Rectal smooth muscle tissue (tissue), 1 donor: ENCODE measurements at regions not wholly inside any gene's neighbourhood (a gene's known extent, or its start where the extent isn't known, plus 50 kb on each side); places are given as distances from the start of the nearest gene placed in this dataset.

ENCODE experiments used
- H3K27ac ChIP-seq: one replicate; pipeline ENCODE4 v1.7.0; 2013; ENCODE audit warnings: low read depth, low read length, inconsistent platforms
- H3K27me3 ChIP-seq: one replicate; pipeline ENCODE4 v1.7.0; 2013; ENCODE audit warnings: low read length; ENCODE audit not compliant: control insufficient read depth, insufficient read depth
- H3K36me3 ChIP-seq: one replicate; pipeline ENCODE4 v1.7.0; 2013; ENCODE audit warnings: low read length; ENCODE audit not compliant: control insufficient read depth, insufficient read depth
- H3K4me1 ChIP-seq: one replicate; pipeline ENCODE4 v1.7.0; 2013; ENCODE audit warnings: low read length; ENCODE audit not compliant: control insufficient read depth, insufficient read depth
- H3K4me3 ChIP-seq: one replicate; pipeline ENCODE4 v1.7.0; 2013; ENCODE audit warnings: low read length
- H3K9ac ChIP-seq: one replicate; pipeline ENCODE4 v1.7.0; 2013; ENCODE audit warnings: low read length

DNA sequence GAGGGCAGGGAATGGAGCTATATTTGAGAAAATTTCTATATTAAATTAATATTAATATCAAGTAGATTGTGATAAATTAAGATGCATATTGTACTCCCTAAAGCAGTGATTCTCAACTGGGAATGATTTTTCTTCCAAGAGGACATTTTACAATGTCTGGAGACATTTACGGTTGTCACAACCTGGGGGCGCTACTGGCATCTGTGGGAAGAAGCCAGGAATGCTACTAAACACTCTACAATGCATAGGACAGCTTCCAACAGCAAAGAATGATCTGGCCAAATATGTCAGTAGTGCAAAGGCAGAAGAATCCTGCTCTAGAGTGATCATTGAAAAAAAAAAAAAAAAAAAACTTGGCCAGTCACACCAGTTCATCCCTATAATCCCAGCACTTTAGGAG lies 100.0 kb downstream of the LSM5 start:
- H3K4me1 ChIP-seq = no peaks in the 10 kb centered on the region
- no peaks in the 10 kb centered on the region for H3K27me3 ChIP-seq
- no peak overlapping the region for H3K27ac ChIP-seq
- H3K4me3 ChIP-seq = no peak overlapping the region
- H3K9ac ChIP-seq = no peak overlapping the region
- H3K36me3 ChIP-seq = no peaks in the 10 kb centered on the region

DNA sequence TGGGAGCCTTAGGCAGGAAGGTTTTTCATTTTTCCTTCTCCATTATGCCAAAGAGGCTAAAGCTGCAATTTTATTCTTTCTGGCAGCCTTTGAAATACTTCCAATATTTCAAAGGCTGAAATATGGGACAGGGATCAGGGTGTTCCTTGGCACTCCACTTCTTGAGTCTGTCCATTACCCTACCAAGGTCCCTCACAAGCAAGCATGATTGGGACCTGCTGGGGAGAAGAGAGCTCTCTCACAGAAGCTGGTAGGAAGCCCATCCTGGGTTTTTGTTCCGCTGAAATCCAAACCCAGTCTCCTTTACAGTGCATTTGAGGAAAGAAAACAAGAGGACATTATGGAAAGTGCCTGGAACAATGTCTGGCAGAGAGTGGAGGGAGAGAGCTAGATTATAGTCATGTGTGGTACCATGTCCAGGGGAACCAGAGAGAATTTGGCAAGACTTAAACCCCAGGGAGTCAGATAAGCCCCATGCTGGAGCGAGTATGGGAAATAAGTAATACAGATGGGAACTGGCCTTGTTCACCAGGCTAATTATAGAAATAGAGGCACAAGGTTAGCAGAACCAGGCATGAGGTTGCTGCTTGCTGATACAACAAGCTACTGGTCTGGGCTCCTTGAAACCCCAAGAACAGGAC lies 104.7 kb downstream of the LSM5 start:
- H3K27me3 ChIP-seq = no peaks in the 10 kb centered on the region
- no peaks in the 10 kb centered on the region for H3K36me3 ChIP-seq
- no peak overlapping the region for H3K9ac ChIP-seq
- no peak overlapping the region for H3K27ac ChIP-seq
- H3K4me3 ChIP-seq = no peak overlapping the region
- H3K4me1 ChIP-seq = no peaks in the 10 kb centered on the region

DNA sequence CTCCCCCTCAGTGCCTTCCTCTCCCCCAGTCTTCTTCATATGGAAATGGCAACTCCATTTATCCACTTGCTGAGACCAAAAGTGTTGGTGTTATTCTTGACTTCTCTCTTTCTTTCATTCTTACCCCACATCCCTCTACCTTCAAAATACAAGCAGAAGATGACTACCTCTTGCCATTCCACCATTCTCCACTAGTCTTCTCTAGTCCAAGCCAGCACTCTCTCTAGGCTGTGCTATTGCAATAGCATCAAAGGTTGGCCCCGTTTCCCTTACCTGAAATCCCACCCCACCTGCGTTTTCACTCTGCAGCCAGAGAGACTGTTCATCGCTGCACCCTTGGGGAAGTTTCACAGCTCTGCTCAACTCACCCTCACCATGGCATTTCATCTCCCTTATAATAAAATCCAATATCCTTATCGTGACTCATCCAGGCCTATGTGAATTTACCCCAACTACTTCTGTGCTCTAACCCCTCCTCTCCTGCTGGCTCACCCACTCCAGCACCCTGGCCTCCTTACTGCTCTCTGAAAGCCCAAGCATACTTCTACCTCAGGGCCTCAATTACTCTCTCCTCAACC lies 109.1 kb downstream of the LSM5 start:
- no peak overlapping the region for H3K9ac ChIP-seq
- H3K27ac ChIP-seq = no peak overlapping the region
- no peak overlapping the region for H3K4me3 ChIP-seq
- no peaks in the 10 kb centered on the region for H3K36me3 ChIP-seq
- H3K27me3 ChIP-seq = no peaks in the 10 kb centered on the region
- H3K4me1 ChIP-seq = no peaks in the 10 kb centered on the region

DNA sequence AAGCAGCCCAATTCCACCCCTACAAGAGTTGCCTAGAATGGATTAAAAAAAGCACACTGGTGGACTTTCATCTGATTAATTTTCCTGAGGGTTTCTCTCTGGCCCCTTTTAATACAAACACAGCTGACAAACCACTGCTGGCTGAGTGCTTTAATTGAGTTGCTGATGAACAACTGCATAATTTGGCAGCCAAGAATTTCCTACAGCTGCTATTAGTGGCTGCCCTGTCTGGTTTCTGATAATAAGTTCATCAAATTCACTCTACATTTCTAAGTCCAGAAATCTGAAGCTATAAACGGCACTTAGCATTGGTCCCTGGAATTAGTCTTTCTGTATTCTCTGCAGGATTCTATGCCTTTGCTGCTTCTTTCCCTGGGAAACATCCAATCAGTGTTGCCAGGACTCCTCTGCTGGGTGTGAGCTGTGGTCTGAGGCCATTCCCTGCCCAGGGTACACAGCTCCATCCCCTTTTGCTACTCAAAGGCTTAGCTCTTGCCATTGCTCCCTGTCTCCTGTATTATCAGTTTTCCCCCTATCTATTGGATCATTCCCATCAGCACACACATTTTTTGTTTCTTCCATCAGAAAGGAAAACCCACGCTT lies 110.6 kb downstream of the LSM5 start:
- no peak overlapping the region for H3K4me3 ChIP-seq
- no peak overlapping the region for H3K27ac ChIP-seq
- H3K27me3 ChIP-seq = no peaks in the 10 kb centered on the region
- H3K4me1 ChIP-seq = no peaks in the 10 kb centered on the region
- no peak overlapping the region for H3K9ac ChIP-seq
- H3K36me3 ChIP-seq = no peaks in the 10 kb centered on the region

DNA sequence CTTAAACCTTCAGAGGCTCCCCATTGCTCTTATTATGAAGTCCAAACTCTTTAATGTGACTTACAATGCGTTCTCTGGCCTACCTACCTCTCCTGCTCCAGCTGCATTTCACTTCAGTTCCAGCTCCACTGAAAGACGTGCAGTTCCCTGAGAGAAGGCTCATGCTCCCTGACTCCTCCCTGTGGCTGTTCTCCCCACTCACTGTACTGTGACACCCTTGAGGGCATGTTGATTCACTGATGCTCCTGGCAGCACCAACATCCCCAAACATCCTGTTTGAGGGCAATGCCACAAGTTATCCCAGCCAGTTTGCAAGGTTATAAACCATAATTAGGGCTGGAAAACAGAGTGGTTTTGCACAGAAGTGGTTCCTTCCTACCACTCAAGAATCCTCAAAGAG lies 111.2 kb downstream of the LSM5 start:
- Histone ChIP-seq H3K4me1 (no peaks in the 10 kb centered on the region), H3K27ac (no peak overlapping the region), H3K36me3 (no peaks in the 10 kb centered on the region), H3K4me3 (no peak overlapping the region), H3K9ac (no peak overlapping the region), H3K27me3 (no peaks in the 10 kb centered on the region)

DNA sequence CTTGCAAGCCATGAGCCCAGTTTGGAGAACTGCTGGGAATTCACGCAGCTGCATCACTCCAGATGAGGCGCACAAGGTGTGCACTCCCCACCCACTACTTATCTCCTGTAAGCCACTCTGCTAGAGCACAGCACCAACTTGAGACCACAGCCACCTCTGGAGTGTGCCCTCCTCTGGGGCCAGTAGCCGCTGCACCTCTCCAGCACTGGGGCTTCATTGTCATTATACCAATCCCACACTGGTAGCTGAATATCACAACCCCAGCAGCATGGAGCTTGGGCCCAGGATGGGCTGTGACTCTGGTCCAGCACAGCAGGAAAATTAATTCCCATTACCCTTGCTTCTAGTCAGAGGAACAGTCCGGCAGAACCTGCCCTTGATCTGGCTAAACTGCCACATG lies 125.6 kb downstream of the LSM5 start:
- H3K9ac ChIP-seq = no peak overlapping the region
- no peak overlapping the region for H3K4me3 ChIP-seq
- H3K4me1 ChIP-seq = no peaks in the 10 kb centered on the region
- no peaks in the 10 kb centered on the region for H3K27me3 ChIP-seq
- H3K27ac ChIP-seq = no peak overlapping the region
- H3K36me3 ChIP-seq = no peaks in the 10 kb centered on the region

DNA sequence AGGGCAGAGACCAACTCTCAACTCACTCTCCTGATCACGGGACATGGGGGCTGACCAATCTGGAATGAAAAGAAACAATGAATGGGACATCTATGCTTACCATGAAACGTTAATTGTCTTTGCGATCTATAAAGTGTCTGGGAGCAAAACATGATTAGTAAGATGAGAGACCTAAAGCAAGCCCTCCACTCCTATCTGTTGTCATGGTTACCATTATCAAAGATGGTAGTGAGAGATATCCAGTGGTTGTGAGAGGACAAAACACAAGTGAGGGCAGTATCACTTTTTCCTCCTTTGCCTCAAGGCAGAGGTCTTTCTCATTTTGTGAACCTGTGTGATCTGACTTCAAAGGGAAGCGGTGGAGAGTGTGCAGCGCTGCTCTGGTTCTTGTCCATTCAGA lies 130.1 kb downstream of the LSM5 start:
- Histone ChIP-seq H3K27me3 (no peaks in the 10 kb centered on the region), H3K9ac (no peak overlapping the region), H3K27ac (no peak overlapping the region), H3K36me3 (no peaks in the 10 kb centered on the region), H3K4me1 (no peaks in the 10 kb centered on the region), H3K4me3 (no peak overlapping the region)

DNA sequence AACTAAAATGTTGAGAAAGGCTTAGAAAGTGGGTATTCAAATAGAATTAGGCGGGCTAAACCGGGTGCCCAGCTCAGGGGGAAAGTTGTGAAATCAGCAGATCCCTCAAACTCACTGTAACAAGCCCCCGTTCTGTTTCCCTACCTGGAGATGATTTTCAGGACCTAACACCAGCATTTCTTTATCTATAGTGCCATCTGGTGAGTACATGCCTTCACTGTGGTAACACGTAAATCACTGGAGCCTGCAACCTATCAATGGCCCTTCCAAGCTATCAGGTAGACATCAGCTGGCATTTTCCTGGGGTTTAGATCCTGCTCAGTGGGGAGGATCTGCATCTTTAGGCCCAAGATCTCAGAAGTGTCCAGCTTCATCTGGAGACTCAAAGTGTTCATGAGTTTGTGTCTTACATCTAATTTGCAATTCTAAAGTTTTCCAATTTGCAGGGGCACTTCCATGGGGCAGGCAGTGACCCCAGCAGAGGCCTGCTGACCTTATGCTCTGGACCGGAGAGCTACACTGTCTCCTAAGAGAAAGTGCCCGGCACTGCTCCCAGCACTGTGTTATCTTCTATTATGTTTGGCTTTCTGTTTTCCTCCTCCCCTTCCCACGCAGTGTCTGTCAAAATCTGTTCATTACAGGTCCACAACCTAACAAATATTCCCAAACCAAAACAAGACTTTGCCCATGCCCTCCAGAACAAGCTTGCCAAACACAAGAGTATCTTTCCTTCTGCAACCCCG lies 132.5 kb downstream of the LSM5 start:
- H3K27ac ChIP-seq = no peak overlapping the region
- no peaks in the 10 kb centered on the region for H3K4me1 ChIP-seq
- no peak overlapping the region for H3K4me3 ChIP-seq
- no peaks in the 10 kb centered on the region for H3K36me3 ChIP-seq
- H3K27me3 ChIP-seq = no peaks in the 10 kb centered on the region
- H3K9ac ChIP-seq = no peak overlapping the region

DNA sequence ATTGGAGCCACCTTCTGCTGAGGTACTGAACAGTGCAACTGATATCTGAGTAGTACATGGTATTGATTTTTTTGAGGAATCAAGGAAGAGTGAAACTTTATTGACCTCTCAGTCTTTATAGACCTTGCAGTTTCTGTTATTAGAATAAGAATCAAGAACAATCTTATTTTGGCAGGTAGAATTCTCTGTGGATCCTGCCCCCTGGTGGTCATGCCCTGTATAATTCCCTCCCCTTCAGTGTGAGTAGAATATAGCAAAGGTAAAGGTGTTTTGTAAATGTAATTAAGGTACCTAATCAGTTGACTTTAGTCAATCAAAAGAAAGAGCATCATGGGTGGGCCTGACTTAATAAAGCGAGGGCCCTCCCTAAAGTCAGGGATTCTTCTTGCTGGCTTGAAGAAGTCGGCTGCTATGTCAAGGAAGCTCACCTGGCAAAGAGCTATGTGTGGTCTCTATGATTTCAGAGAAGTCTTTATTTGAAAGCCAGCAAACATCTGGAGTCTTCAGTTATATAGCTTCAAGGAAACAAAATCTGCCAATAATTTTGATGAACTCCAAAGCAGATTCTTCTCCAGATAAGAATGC lies 142.8 kb downstream of the LSM5 start:
- Histone ChIP-seq H3K4me1 (no peaks in the 10 kb centered on the region), H3K27ac (no peak overlapping the region), H3K27me3 (no peaks in the 10 kb centered on the region), H3K36me3 (no peaks in the 10 kb centered on the region), H3K9ac (no peak overlapping the region), H3K4me3 (no peak overlapping the region)

DNA sequence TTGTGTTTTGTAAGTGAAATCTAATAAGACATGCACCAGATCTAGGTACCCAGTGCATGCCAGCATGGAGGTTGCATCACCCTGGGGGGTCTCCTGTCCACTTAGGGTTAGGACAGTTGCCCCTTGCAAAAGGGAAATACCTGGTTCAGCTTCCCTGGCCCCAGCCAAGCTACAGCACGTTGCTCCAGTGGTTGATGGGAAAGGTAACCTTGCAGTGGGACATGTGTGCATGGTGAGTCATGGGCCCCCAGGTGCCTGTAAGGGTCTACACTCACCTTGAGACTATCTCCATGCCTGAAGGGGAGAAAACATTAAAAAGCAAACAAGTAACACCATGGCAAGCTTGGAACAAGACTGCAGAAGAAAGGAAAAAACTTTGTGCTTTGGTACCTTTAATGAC lies 143.9 kb downstream of the LSM5 start:
- Histone ChIP-seq H3K36me3 (no peaks in the 10 kb centered on the region), H3K4me3 (no peak overlapping the region), H3K4me1 (no peaks in the 10 kb centered on the region), H3K27ac (no peak overlapping the region), H3K9ac (no peak overlapping the region), H3K27me3 (no peaks in the 10 kb centered on the region)

DNA sequence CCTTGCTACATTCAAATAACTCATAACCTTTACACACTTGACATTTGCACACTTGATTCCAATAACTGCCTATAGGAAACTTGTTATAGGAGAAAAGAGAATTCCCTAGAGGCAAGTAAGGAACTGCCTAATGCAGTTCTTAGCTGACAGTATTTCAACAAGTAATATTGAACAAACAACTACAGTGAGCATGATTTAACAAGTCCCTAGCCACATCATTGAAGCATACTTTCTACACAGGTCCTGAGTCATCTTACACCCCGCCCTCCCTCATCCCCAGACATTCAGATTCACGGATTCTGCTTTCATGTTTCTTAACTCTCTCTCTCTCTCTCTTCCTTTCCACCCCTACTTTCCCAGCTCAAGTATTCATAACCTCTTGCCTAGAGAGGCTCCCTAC lies 153.5 kb downstream of the LSM5 start:
- no peak overlapping the region for H3K9ac ChIP-seq
- H3K27me3 ChIP-seq = no peaks in the 10 kb centered on the region

DNA sequence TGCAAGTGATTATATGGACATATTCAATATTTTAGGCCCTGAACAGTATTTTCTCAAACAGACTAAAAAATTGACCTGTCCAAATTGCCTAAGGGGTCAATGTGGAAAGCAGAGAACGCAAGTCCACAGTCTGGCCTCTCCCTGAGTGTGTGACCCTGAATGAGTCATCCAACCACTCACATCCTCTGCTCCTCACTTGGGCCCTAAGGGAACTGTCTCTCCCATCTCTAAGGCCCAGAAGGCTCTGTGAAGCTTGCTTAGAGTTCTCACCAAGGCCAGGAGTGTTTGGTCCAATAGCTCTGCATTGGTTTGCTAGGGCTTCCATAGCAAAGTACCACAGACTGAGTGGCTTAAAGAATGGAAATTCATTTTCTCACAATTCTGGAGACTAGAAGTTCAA lies 155.1 kb downstream of the LSM5 start:
- Histone ChIP-seq H3K27me3 (no peaks in the 10 kb centered on the region), H3K36me3 (no peaks in the 10 kb centered on the region), H3K27ac (no peak overlapping the region), H3K4me3 (no peak overlapping the region), H3K9ac (no peak overlapping the region), H3K4me1 (no peaks in the 10 kb centered on the region)

More for the DNA sequence above, 153.5 kb downstream of the LSM5 start:
- Histone ChIP-seq H3K4me1 (no peaks in the 10 kb centered on the region), H3K27ac (no peak overlapping the region), H3K36me3 (no peaks in the 10 kb centered on the region), H3K4me3 (no peak overlapping the region)
